ENCODE measurements at regions not wholly inside any gene's neighbourhood (a gene's known extent, or its start where the extent isn't known, plus 50 kb on each side); places are given as distances from the start of the nearest gene placed in this dataset.
A peak's percentile ranks its signal among the peaks of the same experiment; 100 is the strongest.

GRCh38 chr13:50513300-50513877 lies 330.1 kb downstream of the DLEU7 start:
- Histone ChIP-seq H3K36me3 (ENCODE audit: control insufficient read depth in 2 of 2, insufficient read depth in 2 of 2, low read length in 2 of 2) (no peaks in the 10 kb centered on the region), H3K9ac (ENCODE audit: low read length in 2 of 2) (peak overlapping the region in 1 of 2 donors; percentile 13), H3K27me3 (ENCODE audit: control insufficient read depth in 1 of 2, insufficient read depth in 2 of 2, low read length in 2 of 2) (no peaks in the 10 kb centered on the region), H3K27ac (ENCODE audit: low read length) (peak overlapping the region; percentile 81), H3K4me1 (ENCODE audit: control insufficient read depth, insufficient read depth, low read length) (peaks cover 14% of the 10 kb centered on the region), H3K4me3 (ENCODE audit: low read length in 2 of 2) (peak overlapping the region; percentile 38 to 64), H3K9me3 (ENCODE audit: control insufficient read depth in 2 of 2, low read length in 2 of 2) (no peaks in the 10 kb centered on the region)

GRCh38 chr13:50514249-50514648 lies 329.2 kb downstream of the DLEU7 start:
- peaks cover 14% of the 10 kb centered on the region for H3K4me1 ChIP-seq (ENCODE audit: control insufficient read depth, insufficient read depth, low read length)
- no peak overlapping the region for H3K27ac ChIP-seq (ENCODE audit: low read length)

GRCh38 chr13:50518131-50518530 lies 325.4 kb downstream of the DLEU7 start:
- Histone ChIP-seq H3K9ac (ENCODE audit: low read length in 2 of 2) (no peak overlapping the region), H3K27ac (ENCODE audit: low read length) (no peak overlapping the region), H3K4me3 (ENCODE audit: low read length in 2 of 2) (no peak overlapping the region), H3K27me3 (ENCODE audit: control insufficient read depth in 1 of 2, insufficient read depth in 2 of 2, low read length in 2 of 2) (no peaks in the 10 kb centered on the region), H3K36me3 (ENCODE audit: control insufficient read depth in 2 of 2, insufficient read depth in 2 of 2, low read length in 2 of 2) (no peaks in the 10 kb centered on the region), H3K4me1 (ENCODE audit: control insufficient read depth, insufficient read depth, low read length) (peaks cover 15% of the 10 kb centered on the region), H3K9me3 (ENCODE audit: control insufficient read depth in 2 of 2, low read length in 2 of 2) (no peaks in the 10 kb centered on the region)

More at GRCh38 chr13:50514249-50514648, 329.2 kb downstream of the DLEU7 start:
- no peak overlapping the region for H3K4me3 ChIP-seq (ENCODE audit: low read length in 2 of 2)
- H3K36me3 ChIP-seq (ENCODE audit: control insufficient read depth in 2 of 2, insufficient read depth in 2 of 2, low read length in 2 of 2), result no peaks in the 10 kb centered on the region
- no peaks in the 10 kb centered on the region for H3K9me3 ChIP-seq (ENCODE audit: control insufficient read depth in 2 of 2, low read length in 2 of 2)
- H3K9ac ChIP-seq (ENCODE audit: low read length in 2 of 2), result no peak overlapping the region
- no peaks in the 10 kb centered on the region for H3K27me3 ChIP-seq (ENCODE audit: control insufficient read depth in 1 of 2, insufficient read depth in 2 of 2, low read length in 2 of 2)

GRCh38 chr13:50518781-50519201 lies 324.7 kb downstream of the DLEU7 start:
- Histone ChIP-seq H3K27me3 (ENCODE audit: control insufficient read depth in 1 of 2, insufficient read depth in 2 of 2, low read length in 2 of 2) (no peaks in the 10 kb centered on the region), H3K9me3 (ENCODE audit: control insufficient read depth in 2 of 2, low read length in 2 of 2) (no peaks in the 10 kb centered on the region), H3K4me3 (ENCODE audit: low read length in 2 of 2) (no peak overlapping the region), H3K36me3 (ENCODE audit: control insufficient read depth in 2 of 2, insufficient read depth in 2 of 2, low read length in 2 of 2) (no peaks in the 10 kb centered on the region), H3K9ac (ENCODE audit: low read length in 2 of 2) (no peak overlapping the region), H3K27ac (ENCODE audit: low read length) (no peak overlapping the region), H3K4me1 (ENCODE audit: control insufficient read depth, insufficient read depth, low read length) (peaks cover 10% of the 10 kb centered on the region)

- Histone ChIP-seq H3K4me1 (ENCODE audit: control insufficient read depth, insufficient read depth, low read length) (peaks cover 10% of the 10 kb centered on the region), H3K27me3 (ENCODE audit: control insufficient read depth in 1 of 2, insufficient read depth in 2 of 2, low read length in 2 of 2) (no peaks in the 10 kb centered on the region), H3K36me3 (ENCODE audit: control insufficient read depth in 2 of 2, insufficient read depth in 2 of 2, low read length in 2 of 2) (no peaks in the 10 kb centered on the region), H3K4me3 (ENCODE audit: low read length in 2 of 2) (no peak overlapping the region), H3K27ac (ENCODE audit: low read length) (no peak overlapping the region), H3K9me3 (ENCODE audit: control insufficient read depth in 2 of 2, low read length in 2 of 2) (no peaks in the 10 kb centered on the region), H3K9ac (ENCODE audit: low read length in 2 of 2) (no peak overlapping the region)
These were observed 323.6 kb downstream of the DLEU7 start for GRCh38 chr13:50519866-50520265.

- Histone ChIP-seq H3K4me3 (ENCODE audit: low read length in 2 of 2) (no peak overlapping the region), H3K27ac (ENCODE audit: low read length) (no peak overlapping the region), H3K36me3 (ENCODE audit: control insufficient read depth in 2 of 2, insufficient read depth in 2 of 2, low read length in 2 of 2) (no peaks in the 10 kb centered on the region), H3K9me3 (ENCODE audit: control insufficient read depth in 2 of 2, low read length in 2 of 2) (no peaks in the 10 kb centered on the region), H3K4me1 (ENCODE audit: control insufficient read depth, insufficient read depth, low read length) (peaks cover 10% of the 10 kb centered on the region), H3K27me3 (ENCODE audit: control insufficient read depth in 1 of 2, insufficient read depth in 2 of 2, low read length in 2 of 2) (no peaks in the 10 kb centered on the region), H3K9ac (ENCODE audit: low read length in 2 of 2) (no peak overlapping the region)
These were observed 322.3 kb downstream of the DLEU7 start for GRCh38 chr13:50521006-50521830.

- peaks cover 14% of the 10 kb centered on the region for H3K4me1 ChIP-seq (ENCODE audit: control insufficient read depth, insufficient read depth, low read length)
These were observed 321.7 kb downstream of the DLEU7 start for GRCh38 chr13:50521831-50522149.

GRCh38 chr13:50522506-50522905 lies 321.0 kb downstream of the DLEU7 start:
- Histone ChIP-seq H3K27ac (ENCODE audit: low read length) (no peak overlapping the region), H3K27me3 (ENCODE audit: control insufficient read depth in 1 of 2, insufficient read depth in 2 of 2, low read length in 2 of 2) (no peaks in the 10 kb centered on the region), H3K9ac (ENCODE audit: low read length in 2 of 2) (no peak overlapping the region), H3K4me1 (ENCODE audit: control insufficient read depth, insufficient read depth, low read length) (peaks cover 16% of the 10 kb centered on the region), H3K36me3 (ENCODE audit: control insufficient read depth in 2 of 2, insufficient read depth in 2 of 2, low read length in 2 of 2) (no peaks in the 10 kb centered on the region), H3K9me3 (ENCODE audit: control insufficient read depth in 2 of 2, low read length in 2 of 2) (no peaks in the 10 kb centered on the region), H3K4me3 (ENCODE audit: low read length in 2 of 2) (no peak overlapping the region)

More at GRCh38 chr13:50521831-50522149, 321.7 kb downstream of the DLEU7 start:
- no peaks in the 10 kb centered on the region for H3K36me3 ChIP-seq (ENCODE audit: control insufficient read depth in 2 of 2, insufficient read depth in 2 of 2, low read length in 2 of 2)
- no peaks in the 10 kb centered on the region for H3K9me3 ChIP-seq (ENCODE audit: control insufficient read depth in 2 of 2, low read length in 2 of 2)
- no peak overlapping the region for H3K4me3 ChIP-seq (ENCODE audit: low read length in 2 of 2)
- H3K27me3 ChIP-seq (ENCODE audit: control insufficient read depth in 1 of 2, insufficient read depth in 2 of 2, low read length in 2 of 2), result no peaks in the 10 kb centered on the region
- H3K27ac ChIP-seq (ENCODE audit: low read length), result no peak overlapping the region
- H3K9ac ChIP-seq (ENCODE audit: low read length in 2 of 2), result no peak overlapping the region

GRCh38 chr13:50523307-50523706 lies 320.2 kb downstream of the DLEU7 start:
- peaks cover 20% of the 10 kb centered on the region for H3K4me1 ChIP-seq (ENCODE audit: control insufficient read depth, insufficient read depth, low read length)
- no peaks in the 10 kb centered on the region for H3K27me3 ChIP-seq (ENCODE audit: control insufficient read depth in 1 of 2, insufficient read depth in 2 of 2, low read length in 2 of 2)

GRCh38 chr13:50524560-50524959 lies 318.9 kb downstream of the DLEU7 start:
- H3K36me3 ChIP-seq (ENCODE audit: control insufficient read depth in 2 of 2, insufficient read depth in 2 of 2, low read length in 2 of 2), result no peaks in the 10 kb centered on the region
- H3K9me3 ChIP-seq (ENCODE audit: control insufficient read depth in 2 of 2, low read length in 2 of 2), result no peaks in the 10 kb centered on the region
- no peaks in the 10 kb centered on the region for H3K27me3 ChIP-seq (ENCODE audit: control insufficient read depth in 1 of 2, insufficient read depth in 2 of 2, low read length in 2 of 2)
- H3K9ac ChIP-seq (ENCODE audit: low read length in 2 of 2), result no peak overlapping the region
- no peak overlapping the region for H3K4me3 ChIP-seq (ENCODE audit: low read length in 2 of 2)
- H3K4me1 ChIP-seq (ENCODE audit: control insufficient read depth, insufficient read depth, low read length), result peaks cover 26% of the 10 kb centered on the region
- H3K27ac ChIP-seq (ENCODE audit: low read length), result no peak overlapping the region

More at GRCh38 chr13:50523307-50523706, 320.2 kb downstream of the DLEU7 start:
- no peak overlapping the region for H3K27ac ChIP-seq (ENCODE audit: low read length)
- H3K4me3 ChIP-seq (ENCODE audit: low read length in 2 of 2), result no peak overlapping the region
- H3K9me3 ChIP-seq (ENCODE audit: control insufficient read depth in 2 of 2, low read length in 2 of 2), result no peaks in the 10 kb centered on the region
- no peaks in the 10 kb centered on the region for H3K36me3 ChIP-seq (ENCODE audit: control insufficient read depth in 2 of 2, insufficient read depth in 2 of 2, low read length in 2 of 2)
- H3K9ac ChIP-seq (ENCODE audit: low read length in 2 of 2), result no peak overlapping the region

- Histone ChIP-seq H3K36me3 (ENCODE audit: control insufficient read depth in 2 of 2, insufficient read depth in 2 of 2, low read length in 2 of 2) (no peaks in the 10 kb centered on the region), H3K4me1 (ENCODE audit: control insufficient read depth, insufficient read depth, low read length) (peaks cover 21% of the 10 kb centered on the region), H3K27ac (ENCODE audit: low read length) (no peak overlapping the region), H3K27me3 (ENCODE audit: control insufficient read depth in 1 of 2, insufficient read depth in 2 of 2, low read length in 2 of 2) (no peaks in the 10 kb centered on the region), H3K9me3 (ENCODE audit: control insufficient read depth in 2 of 2, low read length in 2 of 2) (no peaks in the 10 kb centered on the region), H3K9ac (ENCODE audit: low read length in 2 of 2) (no peak overlapping the region), H3K4me3 (ENCODE audit: low read length in 2 of 2) (no peak overlapping the region)
These were observed 316.8 kb downstream of the DLEU7 start for GRCh38 chr13:50526661-50527071.
